ENCODE measurements at regions not wholly inside any gene's neighbourhood (a gene's known extent, or its start where the extent isn't known, plus 50 kb on each side); places are given as distances from the start of the nearest gene placed in this dataset.
"Not testable (repeated sequence)": the region's sequence is repeated elsewhere in the genome, so short reads cannot be mapped to it uniquely, and the experiment has no call there.

DNA sequence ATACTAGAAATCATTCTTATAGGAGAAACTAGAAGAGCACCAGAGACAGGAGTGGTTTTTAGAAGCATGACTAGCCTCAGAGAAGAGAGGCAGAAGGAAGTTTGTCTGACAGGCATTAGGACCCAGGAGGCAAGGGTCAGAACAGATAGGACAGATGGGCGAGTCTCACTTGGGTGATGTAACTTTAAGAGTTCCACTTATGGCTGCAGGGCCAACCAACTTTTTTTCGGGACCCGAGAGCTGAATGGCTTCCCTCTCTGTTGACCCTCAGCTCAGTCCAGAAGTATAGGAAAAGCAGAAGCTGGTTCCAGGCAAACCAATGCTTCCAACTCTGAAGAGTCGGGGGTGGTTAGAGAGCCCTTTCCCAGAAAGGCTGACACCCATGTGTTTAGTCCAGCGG, 136.6 kb upstream of the SETMAR start:
- Histone ChIP-seq H3K4me3 (no peak overlapping the region), H3K27me3 (no peaks in the 10 kb centered on the region), H3K36me3 (replicated peaks in 1 of 2) (no peaks in the 10 kb centered on the region), H3K4me1 (replicated peaks in 1 of 2) (no peaks in the 10 kb centered on the region), H3K9me3 (replicated peaks in 1 of 3) (no peaks in the 10 kb centered on the region), H3K27ac (no peak overlapping the region)
- intact Hi-C loops (cut with DNase I): no loop called here
- DNase-seq: no peak
- WGBS, 4 donors: 91 to 96% (median 93%) methylated on average over 5 of the region's 5 CpGs
- TF ChIP-seq, protein P1, sequence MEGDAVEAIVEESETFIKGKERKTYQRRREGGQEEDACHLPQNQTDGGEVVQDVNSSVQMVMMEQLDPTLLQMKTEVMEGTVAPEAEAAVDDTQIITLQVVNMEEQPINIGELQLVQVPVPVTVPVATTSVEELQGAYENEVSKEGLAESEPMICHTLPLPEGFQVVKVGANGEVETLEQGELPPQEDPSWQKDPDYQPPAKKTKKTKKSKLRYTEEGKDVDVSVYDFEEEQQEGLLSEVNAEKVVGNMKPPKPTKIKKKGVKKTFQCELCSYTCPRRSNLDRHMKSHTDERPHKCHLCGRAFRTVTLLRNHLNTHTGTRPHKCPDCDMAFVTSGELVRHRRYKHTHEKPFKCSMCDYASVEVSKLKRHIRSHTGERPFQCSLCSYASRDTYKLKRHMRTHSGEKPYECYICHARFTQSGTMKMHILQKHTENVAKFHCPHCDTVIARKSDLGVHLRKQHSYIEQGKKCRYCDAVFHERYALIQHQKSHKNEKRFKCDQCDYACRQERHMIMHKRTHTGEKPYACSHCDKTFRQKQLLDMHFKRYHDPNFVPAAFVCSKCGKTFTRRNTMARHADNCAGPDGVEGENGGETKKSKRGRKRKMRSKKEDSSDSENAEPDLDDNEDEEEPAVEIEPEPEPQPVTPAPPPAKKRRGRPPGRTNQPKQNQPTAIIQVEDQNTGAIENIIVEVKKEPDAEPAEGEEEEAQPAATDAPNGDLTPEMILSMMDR (IDR thresholded peaks at IDR 0.05): no peak
- TF ChIP-seq POLR2A (IDR thresholded peaks at IDR 0.05): no peak

DNA sequence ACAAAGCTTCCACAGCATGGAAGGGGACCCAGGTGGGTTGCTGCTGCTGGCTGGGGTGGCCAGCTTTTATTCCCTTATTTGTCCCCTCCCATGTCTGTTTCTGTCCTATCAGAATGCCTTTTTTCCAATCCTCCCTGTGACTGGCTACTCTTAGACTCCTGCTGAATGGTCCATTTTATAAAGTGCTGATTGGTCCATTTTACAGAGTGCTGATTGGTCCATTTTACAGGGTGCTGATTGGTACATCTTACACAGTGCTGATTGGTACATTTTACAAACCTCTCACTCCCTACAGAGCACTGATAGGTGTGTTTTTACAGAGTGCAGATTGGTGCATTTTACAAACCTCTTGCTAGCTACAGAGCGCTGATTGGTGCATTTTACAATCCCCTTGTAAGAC, 135.9 kb upstream of the SETMAR start:
- intact Hi-C loops (cut with DNase I); H3K9me3 ChIP-seq (replicated peaks in 1 of 3); H3K4me1 ChIP-seq (replicated peaks in 1 of 2); H3K27me3 ChIP-seq; DNase-seq; H3K27ac ChIP-seq; H3K36me3 ChIP-seq (replicated peaks in 1 of 2); H3K4me3 ChIP-seq: not testable (repeated sequence)
- 88 to 100% (median 91%) methylated on average over 1 of the region's 1 CpG for WGBS, 4 donors

DNA sequence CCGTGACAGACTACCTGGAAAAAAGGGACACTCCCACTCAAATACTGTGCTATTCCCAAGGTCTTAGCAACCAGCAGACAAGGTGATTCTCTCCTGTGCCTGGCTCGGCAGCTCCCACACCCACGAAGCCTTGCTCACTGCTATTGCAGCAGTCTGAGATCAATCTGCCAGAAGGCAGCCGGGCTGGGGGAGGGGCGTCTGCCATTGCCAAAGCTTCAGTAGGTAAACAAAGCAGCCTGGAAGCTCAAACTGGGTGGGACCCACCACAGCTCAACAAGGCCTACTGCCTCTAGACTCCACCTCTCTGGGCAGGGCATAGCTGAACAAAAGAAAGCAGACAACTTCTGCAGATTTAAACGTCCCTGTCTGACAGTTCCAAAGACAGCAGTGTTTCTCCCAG, 128.4 kb upstream of the SETMAR start:
- intact Hi-C loops (cut with DNase I): no loop called here
- Histone ChIP-seq H3K36me3 (replicated peaks in 1 of 2) (no peaks in the 10 kb centered on the region), H3K4me1 (replicated peaks in 1 of 2) (no peaks in the 10 kb centered on the region), H3K4me3 (no peak overlapping the region), H3K27me3 (no peaks in the 10 kb centered on the region), H3K9me3 (replicated peaks in 1 of 3) (no peaks in the 10 kb centered on the region), H3K27ac (no peak overlapping the region)
- TF ChIP-seq, protein P1 (IDR thresholded peaks at IDR 0.05): no peak
- TF ChIP-seq POLR2A (IDR thresholded peaks at IDR 0.05): no peak
- WGBS, 4 donors: 72 to 85% (median 85%) methylated on average over 5 to 6 of the region's 6 CpGs
- no peak for DNase-seq

DNA sequence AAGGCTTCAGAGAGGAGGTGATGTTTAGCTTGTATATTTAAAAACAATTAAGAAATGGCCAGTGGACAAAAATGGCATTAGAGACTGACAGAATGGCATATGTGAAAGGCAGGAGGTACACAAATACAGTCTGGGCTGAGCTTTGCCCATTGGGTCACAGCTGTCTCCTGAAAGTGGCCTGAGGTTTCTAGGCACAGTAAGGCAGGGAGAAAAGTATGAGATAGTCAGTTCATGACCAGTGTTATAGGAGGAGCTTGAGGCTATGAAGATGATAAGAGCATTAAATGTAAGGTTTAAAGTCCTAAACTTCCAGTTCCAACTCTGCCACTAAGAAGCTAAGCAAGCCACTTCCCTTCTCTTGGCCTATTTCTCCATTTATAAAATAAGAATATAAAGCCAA, 111.2 kb upstream of the SETMAR start:
- TF ChIP-seq, protein P1 (IDR thresholded peaks at IDR 0.05): no peak
- no peak for TF ChIP-seq POLR2A (IDR thresholded peaks at IDR 0.05)
- DNase-seq: no peak
- Histone ChIP-seq H3K9me3 (replicated peaks in 1 of 3) (peaks cover 0 to 3% (median 0%) of the 10 kb centered on the region in 3 donors), H3K36me3 (replicated peaks in 1 of 2) (no peaks in the 10 kb centered on the region), H3K27me3 (no peaks in the 10 kb centered on the region), H3K4me3 (no peak overlapping the region), H3K27ac (no peak overlapping the region), H3K4me1 (replicated peaks in 1 of 2) (no peaks in the 10 kb centered on the region)
- intact Hi-C loops (cut with DNase I): no loop called here

DNA sequence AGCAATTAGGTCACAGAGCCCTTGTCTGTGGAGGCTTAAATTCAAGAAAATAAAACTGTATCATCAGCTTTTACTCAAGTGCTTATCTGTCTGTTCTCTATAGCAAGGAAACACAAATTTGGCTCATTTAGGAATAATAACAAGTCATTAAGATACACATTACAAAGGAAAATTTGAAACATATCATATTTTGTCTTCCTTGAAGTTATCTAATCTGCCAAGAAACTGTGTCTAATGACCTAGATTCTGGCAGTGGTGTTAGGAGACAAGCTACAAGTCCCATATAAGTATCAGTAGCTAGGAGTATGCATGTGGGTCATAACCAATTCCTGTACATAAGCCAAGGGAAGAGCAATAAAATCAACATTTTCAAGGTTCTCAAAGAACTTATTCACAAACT, 108.2 kb upstream of the SETMAR start:
- H3K27ac ChIP-seq: no peak overlapping the region
- no peak overlapping the region for H3K4me3 ChIP-seq
- intact Hi-C loops (cut with DNase I): no loop called here
- TF ChIP-seq, protein P1 (IDR thresholded peaks at IDR 0.05): no peak
- no peak for TF ChIP-seq POLR2A (IDR thresholded peaks at IDR 0.05)
- H3K9me3 ChIP-seq (replicated peaks in 1 of 3): peaks cover 0 to 3% (median 0%) of the 10 kb centered on the region in 3 donors
- no peaks in the 10 kb centered on the region for H3K27me3 ChIP-seq
- no peak for DNase-seq
- H3K36me3 ChIP-seq (replicated peaks in 1 of 2): no peaks in the 10 kb centered on the region
- no peaks in the 10 kb centered on the region for H3K4me1 ChIP-seq (replicated peaks in 1 of 2)
